Adrenal gland (tissue), 9 donors: ENCODE measurements at regions not wholly inside any gene's neighbourhood (a gene's known extent, or its start where the extent isn't known, plus 50 kb on each side); places are given as distances from the start of the nearest gene placed in this dataset.

Source experiments
- DNase-seq, 7 donors: peaks; one replicate each; pipeline ENCODE4 v3.0.0-alpha.2; 2019 to 2020
- H3K27ac ChIP-seq, 5 donors: fragments of 200-600 bp; sonication (generic) in 4 of 5; 1 replicate in 3 of 5; 2 replicates in 2 of 5; pipeline versions ENCODE4 v1.5.1 to v1.8.0; 2016 to 2020; ENCODE audit warnings: mild to moderate bottlenecking in 1 of 5
- H3K27me3 ChIP-seq: fragments of 200-600 bp; 2 replicates; pipeline ENCODE4 v1.8.0; 2021
- H3K36me3 ChIP-seq, 2 donors: fragments of 200-600 bp; replicated peaks in 1 of 2; 1 replicate in 1 of 2; 2 replicates in 1 of 2; pipeline versions ENCODE4 v1.5.1 to v1.8.0; 2018 to 2022
- H3K4me1 ChIP-seq, 2 donors: fragments of 200-600 bp; replicated peaks in 1 of 2; 1 replicate in 1 of 2; 2 replicates in 1 of 2; pipeline versions ENCODE4 v1.5.1 to v1.8.0; 2018 to 2021
- H3K4me3 ChIP-seq, 4 donors: fragments of 200-600 bp; sonication (generic) in 3 of 4; one replicate each; pipeline ENCODE4 v1.5.1; 2016 to 2018
- H3K9me3 ChIP-seq, 3 donors: fragments of 200-600 bp; sonication (generic) in 1 of 3; replicated peaks in 1 of 3; 1 replicate in 2 of 3; 2 replicates in 1 of 3; pipeline versions ENCODE4 v1.5.1 to v1.8.0; 2016 to 2021
- POLR2A ChIP-seq, 2 donors: fragments of 450-650 bp; IDR thresholded peaks; one replicate each; pipeline ENCODE4 v1.6.1; 2017; ENCODE audit warnings: antibody characterized with exemption in 2 of 2, mild to moderate bottlenecking in 2 of 2, moderate library complexity in 1 of 2
- WGBS, 4 donors: extraction: QIAGEN DNeasy Blood & Tissue Kit in 2 of 4; methylation state at CpG; one replicate each; pipeline versions ENCODE4 v1.1.5 to v1.1.7; 2013 to 2017; 5-methylcytosine and 5-hydroxymethylcytosine counted together
- intact Hi-C, 2 donors: fragments of 100-400 bp; cut with DNase I; formaldehyde crosslinking; loops; one replicate each; pipeline versions ENCODE4 v1.14.1 to v1.15.0; 2022 to 2023
- TF ChIP-seq, protein P1 (sequence below), 6 experiments: fragments of 450-650 bp in 4 of 6; fragments of 200-600 bp in 2 of 6; sonication (generic) in 1 of 6; IDR thresholded peaks; 1 replicate in 5 of 6; 2 replicates in 1 of 6; pipeline versions ENCODE4 v1.5.1 to v1.8.0; 2016 to 2021; ENCODE audit warnings: antibody characterized with exemption in 6 of 6, mild to moderate bottlenecking in 2 of 6, moderate library complexity in 1 of 6
- donor health status: healthy with polysubstance abuse.
- donor health status: Bipolar disorder and iron deficiency.
- donor health status: DM: yes; HTN: yes; CAD: no.
- donor health status: DM: no; HTN: no; CAD: no.
- donor health status: DM: no; HTN: no; CAD: no.

DNA sequence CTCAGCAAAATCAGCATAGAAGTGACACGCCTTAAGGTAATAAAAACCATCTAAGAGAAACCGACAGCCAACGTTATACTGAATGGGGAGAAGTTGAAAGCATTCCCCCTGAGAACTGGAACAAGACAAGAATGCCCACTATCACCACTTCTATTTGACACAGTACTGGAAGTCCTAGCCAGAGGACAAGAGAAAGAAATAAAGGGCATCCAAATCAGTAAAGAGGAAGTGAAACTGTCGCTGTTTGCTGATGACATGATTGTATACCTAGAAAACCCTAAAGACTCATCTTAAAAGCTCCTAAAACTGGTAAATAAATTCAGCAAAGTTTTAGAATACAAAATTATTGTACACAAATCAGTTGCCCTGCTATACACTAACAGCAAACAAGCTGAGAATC lies 393.3 kb downstream of the KIF4B start:
- H3K9me3 ChIP-seq: no peaks in the 10 kb centered on the region
- H3K36me3 ChIP-seq: no peaks in the 10 kb centered on the region
- H3K4me1 ChIP-seq: no peaks in the 10 kb centered on the region
- no peak for TF ChIP-seq POLR2A (IDR thresholded peaks at IDR 0.05)
- TF ChIP-seq, protein P1, sequence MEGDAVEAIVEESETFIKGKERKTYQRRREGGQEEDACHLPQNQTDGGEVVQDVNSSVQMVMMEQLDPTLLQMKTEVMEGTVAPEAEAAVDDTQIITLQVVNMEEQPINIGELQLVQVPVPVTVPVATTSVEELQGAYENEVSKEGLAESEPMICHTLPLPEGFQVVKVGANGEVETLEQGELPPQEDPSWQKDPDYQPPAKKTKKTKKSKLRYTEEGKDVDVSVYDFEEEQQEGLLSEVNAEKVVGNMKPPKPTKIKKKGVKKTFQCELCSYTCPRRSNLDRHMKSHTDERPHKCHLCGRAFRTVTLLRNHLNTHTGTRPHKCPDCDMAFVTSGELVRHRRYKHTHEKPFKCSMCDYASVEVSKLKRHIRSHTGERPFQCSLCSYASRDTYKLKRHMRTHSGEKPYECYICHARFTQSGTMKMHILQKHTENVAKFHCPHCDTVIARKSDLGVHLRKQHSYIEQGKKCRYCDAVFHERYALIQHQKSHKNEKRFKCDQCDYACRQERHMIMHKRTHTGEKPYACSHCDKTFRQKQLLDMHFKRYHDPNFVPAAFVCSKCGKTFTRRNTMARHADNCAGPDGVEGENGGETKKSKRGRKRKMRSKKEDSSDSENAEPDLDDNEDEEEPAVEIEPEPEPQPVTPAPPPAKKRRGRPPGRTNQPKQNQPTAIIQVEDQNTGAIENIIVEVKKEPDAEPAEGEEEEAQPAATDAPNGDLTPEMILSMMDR (IDR thresholded peaks at IDR 0.05): no peak
- intact Hi-C loops: no loop called here
- H3K27ac ChIP-seq: no peak overlapping the region
- WGBS, 4 donors: 67 to 82% (median 74%) methylated on average over 4 of the region's 4 CpGs
- DNase-seq: no peak
- H3K27me3 ChIP-seq: no peaks in the 10 kb centered on the region
- no peak overlapping the region for H3K4me3 ChIP-seq

DNA sequence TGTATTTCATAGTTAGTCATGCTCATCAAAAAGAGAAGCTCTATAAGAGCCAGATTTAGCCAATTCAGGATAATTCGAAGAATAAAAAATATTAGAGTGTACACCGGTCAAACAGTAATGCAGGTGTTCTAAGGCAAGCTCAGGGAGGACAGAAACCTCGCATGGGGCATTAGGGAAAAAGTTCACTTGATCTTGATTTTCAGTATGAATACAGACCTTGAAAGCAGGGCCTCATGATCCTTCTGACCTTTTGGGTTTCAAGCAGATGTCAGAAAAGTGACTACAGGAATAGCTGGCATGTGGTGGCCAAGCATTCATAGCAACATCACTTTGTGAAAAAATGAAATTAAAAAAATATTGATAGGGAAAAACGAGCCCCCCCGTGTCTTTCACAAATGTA lies 394.9 kb downstream of the KIF4B start:
- no peak for TF ChIP-seq POLR2A (IDR thresholded peaks at IDR 0.05)
- TF ChIP-seq, protein P1 (IDR thresholded peaks at IDR 0.05): no peak
- DNase-seq: no peak
- H3K27me3 ChIP-seq: no peaks in the 10 kb centered on the region
- H3K9me3 ChIP-seq: no peaks in the 10 kb centered on the region
- H3K4me3 ChIP-seq: no peak overlapping the region
- no peaks in the 10 kb centered on the region for H3K4me1 ChIP-seq
- H3K36me3 ChIP-seq: no peaks in the 10 kb centered on the region
- WGBS, 4 donors: 59 to 72% (median 66%) methylated on average over 5 of the region's 5 CpGs
- intact Hi-C loops: no loop called here
- H3K27ac ChIP-seq: no peak overlapping the region

DNA sequence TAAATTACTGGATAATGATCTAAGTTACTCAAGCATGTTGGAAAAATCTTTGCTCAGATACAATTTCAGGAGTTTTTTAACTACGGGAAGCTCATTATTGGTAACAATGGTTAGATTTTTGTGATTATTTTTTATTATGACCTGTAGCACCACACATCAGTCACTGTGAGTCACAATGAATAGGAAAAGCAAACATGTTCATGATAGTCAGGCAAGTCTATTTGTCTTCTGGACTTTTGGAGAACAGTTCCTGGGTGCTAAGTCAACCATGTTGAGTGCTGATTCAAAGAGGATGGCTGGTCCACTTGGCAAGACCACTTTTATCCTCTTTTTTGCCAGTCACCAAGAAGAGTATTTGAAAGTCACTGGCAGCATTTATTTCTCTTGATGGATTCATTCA lies 403.2 kb downstream of the KIF4B start:
- Histone ChIP-seq H3K4me3 (no peak overlapping the region), H3K27ac (no peak overlapping the region), H3K36me3 (no peaks in the 10 kb centered on the region), H3K4me1 (no peaks in the 10 kb centered on the region), H3K27me3 (no peaks in the 10 kb centered on the region), H3K9me3 (no peaks in the 10 kb centered on the region)
- WGBS, 4 donors: 77 to 91% (median 83%) methylated on average over 1 of the region's 1 CpG
- no peak for DNase-seq
- no peak for TF ChIP-seq POLR2A (IDR thresholded peaks at IDR 0.05)
- TF ChIP-seq, protein P1 (IDR thresholded peaks at IDR 0.05): no peak
- intact Hi-C loops: no loop called here

DNA sequence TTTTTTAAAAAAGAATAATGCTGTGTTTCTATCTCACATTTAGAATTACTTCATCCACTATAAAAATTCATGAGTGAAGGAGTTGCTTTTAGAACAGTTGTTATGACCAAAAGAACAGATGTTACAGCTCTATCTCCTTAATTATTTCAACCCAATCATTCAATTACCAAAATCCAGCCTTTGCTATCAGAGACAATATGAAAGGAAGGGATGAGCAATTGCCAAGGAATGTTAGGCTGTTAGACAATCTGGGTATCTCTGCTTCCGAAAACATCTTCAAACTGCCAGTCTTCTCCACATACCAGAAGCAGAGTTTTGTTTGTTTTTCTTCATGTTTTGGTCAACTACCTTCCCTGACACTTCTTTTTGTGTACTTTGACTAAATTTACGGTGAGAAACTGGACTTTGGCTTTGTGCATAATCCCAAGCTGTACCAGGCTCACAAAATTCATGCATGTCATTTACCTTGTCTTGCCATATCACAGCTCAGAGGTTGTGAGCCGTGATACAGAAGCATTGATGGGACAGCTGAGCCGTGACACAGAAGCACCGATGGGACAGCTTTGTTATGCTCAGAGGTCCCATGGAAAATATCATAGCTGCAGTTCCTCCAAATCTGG lies 405.5 kb downstream of the KIF4B start:
- H3K27me3 ChIP-seq: no peaks in the 10 kb centered on the region
- 68 to 82% (median 74%) methylated on average over 5 of the region's 5 CpGs for WGBS, 4 donors
- no peak overlapping the region for H3K27ac ChIP-seq
- intact Hi-C loops: no loop called here
- H3K4me3 ChIP-seq: no peak overlapping the region
- H3K4me1 ChIP-seq: no peaks in the 10 kb centered on the region
- TF ChIP-seq POLR2A (IDR thresholded peaks at IDR 0.05): no peak
- TF ChIP-seq, protein P1 (IDR thresholded peaks at IDR 0.05): no peak
- H3K36me3 ChIP-seq: no peaks in the 10 kb centered on the region
- H3K9me3 ChIP-seq: no peaks in the 10 kb centered on the region
- no peak for DNase-seq
